Thyroid gland (tissue), 4 donors: ENCODE measurements at regions not wholly inside any gene's neighbourhood (a gene's known extent, or its start where the extent isn't known, plus 50 kb on each side); places are given as distances from the start of the nearest gene placed in this dataset.

Source experiments
- POLR2A ChIP-seq, 2 donors: fragments of 450-650 bp; IDR thresholded peaks; one replicate each; pipeline ENCODE4 v1.6.1; 2017; ENCODE audit warnings: antibody characterized with exemption in 2 of 2, mild to moderate bottlenecking in 2 of 2, moderate library complexity in 1 of 2
- TF ChIP-seq, protein P1 (sequence below), 6 experiments: fragments of 200-600 bp in 3 of 6; fragments of 450-650 bp in 3 of 6; sonication (generic) in 3 of 6; IDR thresholded peaks; one replicate each; pipeline ENCODE4 v1.5.1; 2016 to 2019; ENCODE audit warnings: antibody characterized with exemption in 6 of 6, mild to moderate bottlenecking in 2 of 6, inconsistent platforms in 1 of 6, moderate library complexity in 1 of 6

GRCh38 chr3:28678086-28678485 lies 329.5 kb upstream of the AZI2 start:
- TF ChIP-seq, protein P1, sequence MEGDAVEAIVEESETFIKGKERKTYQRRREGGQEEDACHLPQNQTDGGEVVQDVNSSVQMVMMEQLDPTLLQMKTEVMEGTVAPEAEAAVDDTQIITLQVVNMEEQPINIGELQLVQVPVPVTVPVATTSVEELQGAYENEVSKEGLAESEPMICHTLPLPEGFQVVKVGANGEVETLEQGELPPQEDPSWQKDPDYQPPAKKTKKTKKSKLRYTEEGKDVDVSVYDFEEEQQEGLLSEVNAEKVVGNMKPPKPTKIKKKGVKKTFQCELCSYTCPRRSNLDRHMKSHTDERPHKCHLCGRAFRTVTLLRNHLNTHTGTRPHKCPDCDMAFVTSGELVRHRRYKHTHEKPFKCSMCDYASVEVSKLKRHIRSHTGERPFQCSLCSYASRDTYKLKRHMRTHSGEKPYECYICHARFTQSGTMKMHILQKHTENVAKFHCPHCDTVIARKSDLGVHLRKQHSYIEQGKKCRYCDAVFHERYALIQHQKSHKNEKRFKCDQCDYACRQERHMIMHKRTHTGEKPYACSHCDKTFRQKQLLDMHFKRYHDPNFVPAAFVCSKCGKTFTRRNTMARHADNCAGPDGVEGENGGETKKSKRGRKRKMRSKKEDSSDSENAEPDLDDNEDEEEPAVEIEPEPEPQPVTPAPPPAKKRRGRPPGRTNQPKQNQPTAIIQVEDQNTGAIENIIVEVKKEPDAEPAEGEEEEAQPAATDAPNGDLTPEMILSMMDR (IDR thresholded peaks at IDR 0.05): no peak
- no peak for TF ChIP-seq POLR2A (IDR thresholded peaks at IDR 0.05)
